Caco-2 (cell line): ENCODE measurements at regions not wholly inside any gene's neighbourhood (a gene's known extent, or its start where the extent isn't known, plus 50 kb on each side); places are given as distances from the start of the nearest gene placed in this dataset.

Experiments
- BruUV-seq: library from RNA; stranded (reverse); fragments of 400-500 nt; replicated peaks from 2 replicates; lab custom pipeline; 2021; lab: Mats Ljungman, UMichigan
- CTCF ChIA-PET: fragments of 300-600 bp; sonication (Branson Sonifier 250); formaldehyde crosslinking; loops from one replicate; lab custom pipeline; 2022; ENCODE audit warnings: antibody characterized with exemption; lab: Charles Lee
- POLR2A ChIA-PET: fragments of 300-600 bp; sonication (Branson Sonifier 250); formaldehyde crosslinking; loops from one replicate; lab custom pipeline; 2022; ENCODE audit warnings: antibody characterized with exemption; lab: Charles Lee
- DNase-seq, 2 experiments: peaks; one replicate each; pipeline versions ENCODE4 v3.0.0 to v3.0.0-alpha.2; 2020 to 2022
- H3K27me3 ChIP-seq: replicated peaks from 2 replicates; pipeline ENCODE4 v1.6.0; 2011; ENCODE audit warnings: low read length; ENCODE audit not compliant: control insufficient read depth, insufficient read depth
- H3K36me3 ChIP-seq: 2 replicates; pipeline ENCODE4 v1.5.1; 2011; ENCODE audit warnings: low read length; ENCODE audit not compliant: control insufficient read depth, insufficient read depth
- H3K4me1 ChIP-seq: fragments of 250-450 bp; sonication (Bioruptor Pico); 2 replicates; pipeline ENCODE4 v1.5.1; 2020; ENCODE audit warnings: mild to moderate bottlenecking
- H3K4me3 ChIP-seq: 2 replicates; pipeline ENCODE4 v1.5.1; 2011; ENCODE audit warnings: low read depth, mild to moderate bottlenecking, control low read depth, low read length
- H3K9me3 ChIP-seq: fragments of 250-450 bp; sonication (Bioruptor Pico); 2 replicates; pipeline ENCODE4 v1.5.1; 2020; ENCODE audit warnings: mild to moderate bottlenecking, moderate library complexity
- H3K27ac Mint-ChIP-seq: one replicate; pipeline ENCODE4 v1.8.0; 2022; ENCODE audit warnings: mixed read lengths; ENCODE audit not compliant: unreplicated experiment
- H3K27me3 Mint-ChIP-seq: one replicate; pipeline ENCODE4 v1.8.0; 2022; ENCODE audit warnings: mixed read lengths; ENCODE audit not compliant: insufficient read depth, unreplicated experiment
- H3K36me3 Mint-ChIP-seq: one replicate; pipeline ENCODE4 v1.8.0; 2022; ENCODE audit warnings: mild to moderate bottlenecking, mixed read lengths; ENCODE audit not compliant: insufficient read depth, unreplicated experiment
- H3K4me1 Mint-ChIP-seq: one replicate; pipeline ENCODE4 v1.8.0; 2022; ENCODE audit warnings: low read depth, mixed read lengths; ENCODE audit not compliant: unreplicated experiment
- H3K4me3 Mint-ChIP-seq: one replicate; pipeline ENCODE4 v1.8.0; 2022; ENCODE audit warnings: mild to moderate bottlenecking, moderate library complexity, mixed read lengths; ENCODE audit not compliant: unreplicated experiment
- H3K9me3 Mint-ChIP-seq: one replicate; pipeline ENCODE4 v1.8.0; 2022; ENCODE audit warnings: mixed read lengths; ENCODE audit not compliant: unreplicated experiment
- intact Hi-C: fragments of 100-400 bp; cut with micrococcal nuclease; formaldehyde crosslinking; loops from one replicate; pipeline ENCODE4 v1.10.0; 2022; ENCODE audit not compliant: unreplicated experiment
- TF ChIP-seq, protein P1 (sequence below), 2 experiments: fragments of 200-600 bp in 1 of 2; IDR thresholded peaks; 1 replicate in 1 of 2; 2 replicates in 1 of 2; pipeline versions ENCODE4 v1.5.1 to v1.8.0; 2011 to 2022; ENCODE audit warnings: antibody characterized with exemption in 1 of 2, control low read depth in 1 of 2, inconsistent platforms in 1 of 2, low read depth in 1 of 2, low read length in 1 of 2, mild to moderate bottlenecking in 1 of 2, moderate library complexity in 1 of 2; ENCODE audit not compliant: insufficient read depth in 1 of 2, severe bottlenecking in 1 of 2, unreplicated experiment in 1 of 2

DNA sequence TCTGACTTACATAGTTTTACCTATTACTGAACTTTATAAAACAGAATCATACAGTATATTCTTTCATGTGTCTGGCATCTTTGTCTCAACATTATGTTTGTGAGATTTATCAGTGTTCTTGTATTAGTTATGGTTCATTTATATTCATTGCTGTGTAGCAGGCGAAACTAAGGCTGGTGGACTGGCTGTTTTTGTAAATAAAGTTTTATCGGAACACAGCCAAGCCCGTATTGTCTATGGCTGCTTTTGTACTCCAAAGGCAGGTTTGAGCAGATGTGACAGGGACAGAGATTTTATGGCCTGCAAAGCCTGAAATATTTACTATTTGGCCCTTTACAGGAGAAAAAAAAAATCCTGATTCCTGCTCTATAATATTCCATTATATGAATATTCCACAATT lies 405.8 kb upstream of the RGS6 start:
- no TSS peak for BruUV-seq
- Histone ChIP-seq H3K27me3 (no peaks in the 10 kb centered on the region), H3K9me3 (no peaks in the 10 kb centered on the region), H3K4me1 (peaks cover 27% of the 10 kb centered on the region), H3K4me3 (no peak overlapping the region), H3K36me3 (no peaks in the 10 kb centered on the region)
- TF ChIP-seq, protein P1, sequence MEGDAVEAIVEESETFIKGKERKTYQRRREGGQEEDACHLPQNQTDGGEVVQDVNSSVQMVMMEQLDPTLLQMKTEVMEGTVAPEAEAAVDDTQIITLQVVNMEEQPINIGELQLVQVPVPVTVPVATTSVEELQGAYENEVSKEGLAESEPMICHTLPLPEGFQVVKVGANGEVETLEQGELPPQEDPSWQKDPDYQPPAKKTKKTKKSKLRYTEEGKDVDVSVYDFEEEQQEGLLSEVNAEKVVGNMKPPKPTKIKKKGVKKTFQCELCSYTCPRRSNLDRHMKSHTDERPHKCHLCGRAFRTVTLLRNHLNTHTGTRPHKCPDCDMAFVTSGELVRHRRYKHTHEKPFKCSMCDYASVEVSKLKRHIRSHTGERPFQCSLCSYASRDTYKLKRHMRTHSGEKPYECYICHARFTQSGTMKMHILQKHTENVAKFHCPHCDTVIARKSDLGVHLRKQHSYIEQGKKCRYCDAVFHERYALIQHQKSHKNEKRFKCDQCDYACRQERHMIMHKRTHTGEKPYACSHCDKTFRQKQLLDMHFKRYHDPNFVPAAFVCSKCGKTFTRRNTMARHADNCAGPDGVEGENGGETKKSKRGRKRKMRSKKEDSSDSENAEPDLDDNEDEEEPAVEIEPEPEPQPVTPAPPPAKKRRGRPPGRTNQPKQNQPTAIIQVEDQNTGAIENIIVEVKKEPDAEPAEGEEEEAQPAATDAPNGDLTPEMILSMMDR (IDR thresholded peaks at IDR 0.05; ENCODE audit: insufficient read depth in 1 of 2, low read depth in 1 of 2, low read length in 1 of 2, severe bottlenecking in 1 of 2, unreplicated experiment in 1 of 2), result no peak
- intact Hi-C loops, result no loop called here
- no peaks in the 10 kb centered on the region for H3K27me3 Mint-ChIP-seq
- no peak for DNase-seq
- no peak overlapping the region for H3K4me3 Mint-ChIP-seq
- peaks cover 28% of the 10 kb centered on the region for H3K36me3 Mint-ChIP-seq
- no peak overlapping the region for H3K27ac Mint-ChIP-seq
- H3K9me3 Mint-ChIP-seq, result no peaks in the 10 kb centered on the region
- ChIA-PET POLR2A (no interaction called here), CTCF (no interaction called here)
- H3K4me1 Mint-ChIP-seq, result peaks cover 47% of the 10 kb centered on the region

DNA sequence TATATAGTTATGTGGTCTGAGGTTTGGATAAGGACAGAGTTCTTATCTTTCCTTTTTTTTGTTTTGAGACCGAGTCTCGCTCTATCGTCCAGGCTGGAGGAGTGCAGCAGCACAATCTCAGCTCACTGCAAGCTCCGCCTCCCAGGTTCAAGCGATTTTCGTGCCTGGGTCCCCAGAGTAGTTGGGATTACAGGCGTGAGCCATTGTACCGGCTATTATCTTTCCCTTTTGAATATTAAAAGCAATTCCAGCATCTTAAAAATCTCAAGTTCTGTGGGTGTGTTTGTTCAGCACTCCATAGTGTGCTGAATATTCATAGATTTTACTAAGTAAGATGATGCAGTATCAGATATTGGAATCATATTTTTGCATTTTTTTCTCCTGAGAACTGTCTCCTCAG lies 404.4 kb upstream of the RGS6 start:
- H3K4me1 ChIP-seq, result peaks cover 13% of the 10 kb centered on the region
- no peak overlapping the region for H3K4me3 ChIP-seq
- POLR2A ChIA-PET, result interaction anchor here (0.6 kb wide), 1 partner anchor 8 kb away, joined by 8 read pairs; no protein-coding TSS in a partner anchor
- Mint-ChIP-seq H3K9me3 (no peaks in the 10 kb centered on the region), H3K4me3 (no peak overlapping the region), H3K27me3 (no peaks in the 10 kb centered on the region), H3K36me3 (peaks cover 25% of the 10 kb centered on the region), H3K27ac (no peak overlapping the region), H3K4me1 (peaks cover 36% of the 10 kb centered on the region)
- H3K27me3 ChIP-seq, result no peaks in the 10 kb centered on the region
- DNase-seq, result no peak
- intact Hi-C loops, result no loop called here
- H3K9me3 ChIP-seq, result no peaks in the 10 kb centered on the region
- CTCF ChIA-PET, result no interaction called here
- TF ChIP-seq, protein P1 (IDR thresholded peaks at IDR 0.05; ENCODE audit: insufficient read depth in 1 of 2, low read depth in 1 of 2, low read length in 1 of 2, severe bottlenecking in 1 of 2, unreplicated experiment in 1 of 2), result no peak
- BruUV-seq, result no TSS peak
- H3K36me3 ChIP-seq, result no peaks in the 10 kb centered on the region

DNA sequence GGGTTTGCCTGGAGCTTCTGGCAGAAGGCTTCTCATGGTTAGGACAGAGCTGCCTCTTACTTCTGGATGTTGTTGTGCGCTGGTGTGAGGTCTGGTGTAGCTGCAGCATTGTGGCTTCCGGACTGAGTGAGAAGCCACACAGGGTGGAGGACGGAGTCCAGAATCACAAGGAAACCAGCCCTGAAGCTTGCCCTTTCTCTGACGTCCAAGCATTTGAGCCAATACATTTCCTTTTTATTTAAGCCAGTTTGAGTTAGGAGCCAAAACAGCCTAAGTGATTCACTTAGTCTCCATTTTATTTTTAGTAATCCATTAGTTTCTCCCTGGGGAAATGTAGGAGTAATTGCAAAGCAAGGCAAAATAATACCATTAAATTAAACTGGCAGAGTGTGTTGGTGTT lies 402.4 kb upstream of the RGS6 start:
- H3K27me3 Mint-ChIP-seq, result no peaks in the 10 kb centered on the region
- no peaks in the 10 kb centered on the region for H3K9me3 Mint-ChIP-seq
- no TSS peak for BruUV-seq
- H3K4me3 ChIP-seq, result no peak overlapping the region
- no peaks in the 10 kb centered on the region for H3K9me3 ChIP-seq
- DNase-seq, result no peak
- H3K4me1 Mint-ChIP-seq, result peaks cover 16% of the 10 kb centered on the region
- H3K27me3 ChIP-seq, result no peaks in the 10 kb centered on the region
- TF ChIP-seq, protein P1 (IDR thresholded peaks at IDR 0.05; ENCODE audit: insufficient read depth in 1 of 2, low read depth in 1 of 2, low read length in 1 of 2, severe bottlenecking in 1 of 2, unreplicated experiment in 1 of 2), result no peak
- H3K4me3 Mint-ChIP-seq, result no peak overlapping the region
- no peaks in the 10 kb centered on the region; the same call in 1 of the 2 replicates for H3K36me3 ChIP-seq
- H3K4me1 ChIP-seq, result no peaks in the 10 kb centered on the region
- intact Hi-C loops, result no loop called here
- CTCF ChIA-PET, result no interaction called here
- peaks cover 20% of the 10 kb centered on the region for H3K36me3 Mint-ChIP-seq
- POLR2A ChIA-PET, result no interaction called here
- H3K27ac Mint-ChIP-seq, result no peak overlapping the region
